ENCODE measurements at regions not wholly inside any gene's neighbourhood (a gene's known extent, or its start where the extent isn't known, plus 50 kb on each side); places are given as distances from the start of the nearest gene placed in this dataset.
"Not testable (repeated sequence)": the region's sequence is repeated elsewhere in the genome, so short reads cannot be mapped to it uniquely, and the experiment has no call there.

- DNase-seq (ENCODE audit: low read depth), result no peak
- in situ Hi-C loops (cut with HindIII; ENCODE audit: low pct_unique_long_range_greater_than_20kb, low sequenced_read_pairs), result no loop called here
These were observed 443.6 kb downstream of the PLPP3 start for GRCh38 chr1:56135864-56136147.

DNA sequence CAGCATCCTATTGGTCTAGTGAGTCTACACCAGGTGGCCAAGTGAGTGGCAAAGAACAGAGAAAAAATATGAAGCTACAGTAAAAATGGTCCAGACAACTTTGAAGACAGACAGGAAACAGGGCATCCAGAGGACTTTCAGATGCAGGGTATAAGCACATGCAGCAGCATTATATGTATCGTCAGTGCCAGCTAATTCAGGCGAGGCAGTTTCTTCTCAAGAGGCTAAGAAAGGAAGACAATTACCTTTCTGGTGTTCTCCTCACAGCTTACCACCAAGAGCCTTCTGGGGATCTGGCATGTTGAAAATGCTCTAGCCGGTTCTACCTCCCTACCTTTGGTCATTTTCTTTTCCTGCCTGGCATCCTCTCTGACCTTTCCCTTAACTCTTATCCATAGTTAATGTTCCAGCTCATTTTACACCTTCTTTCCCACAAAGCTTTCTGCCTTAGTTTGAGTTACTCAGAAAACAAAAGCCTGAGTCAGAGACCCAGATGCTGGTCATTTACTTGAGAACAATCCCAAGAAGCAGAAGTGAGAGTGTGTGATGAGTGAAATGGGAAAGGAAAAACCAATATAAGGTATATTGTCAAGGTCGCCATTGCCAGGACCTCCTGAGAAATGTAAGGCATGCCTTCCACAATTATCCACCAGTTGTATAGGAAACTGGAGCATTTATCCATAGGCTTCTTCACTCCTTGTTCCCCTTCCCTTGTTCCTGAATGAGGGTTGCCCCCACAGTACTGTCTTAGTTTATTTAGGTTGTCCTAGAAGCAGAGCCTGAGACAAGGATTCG, 444.1 kb downstream of the PLPP3 start:
- peak; percentile 5 for DNase-seq (ENCODE audit: low read depth)
- in situ Hi-C loops (cut with HindIII; ENCODE audit: low pct_unique_long_range_greater_than_20kb, low sequenced_read_pairs), result no loop called here

- in situ Hi-C loops (cut with HindIII; ENCODE audit: low pct_unique_long_range_greater_than_20kb, low sequenced_read_pairs), result no loop called here
- DNase-seq (ENCODE audit: low read depth), result peak; percentile 52
These were observed 445.6 kb downstream of the PLPP3 start for GRCh38 chr1:56133522-56134472.

DNA sequence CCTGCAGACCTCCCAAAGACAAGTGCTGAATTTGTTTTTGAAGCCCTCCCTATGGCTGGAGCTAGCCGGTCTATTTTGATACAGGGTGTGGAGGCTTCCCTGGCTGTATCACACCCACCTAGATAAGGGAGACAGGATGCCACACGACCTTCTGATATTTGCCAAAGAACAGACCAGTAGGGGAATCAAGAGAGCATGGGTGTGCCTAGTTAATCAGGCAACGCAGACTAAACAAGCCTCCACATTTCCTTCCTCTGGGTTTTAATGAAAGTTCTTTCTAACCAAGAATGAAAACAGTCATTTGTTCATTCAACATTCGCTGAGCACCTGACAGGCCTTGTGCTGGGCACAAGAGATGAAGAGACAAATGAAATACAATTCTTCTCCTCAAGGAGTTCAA, 446.8 kb downstream of the PLPP3 start:
- DNase-seq (ENCODE audit: low read depth), result no peak
- in situ Hi-C loops (cut with HindIII; ENCODE audit: low pct_unique_long_range_greater_than_20kb, low sequenced_read_pairs), result no loop called here

DNA sequence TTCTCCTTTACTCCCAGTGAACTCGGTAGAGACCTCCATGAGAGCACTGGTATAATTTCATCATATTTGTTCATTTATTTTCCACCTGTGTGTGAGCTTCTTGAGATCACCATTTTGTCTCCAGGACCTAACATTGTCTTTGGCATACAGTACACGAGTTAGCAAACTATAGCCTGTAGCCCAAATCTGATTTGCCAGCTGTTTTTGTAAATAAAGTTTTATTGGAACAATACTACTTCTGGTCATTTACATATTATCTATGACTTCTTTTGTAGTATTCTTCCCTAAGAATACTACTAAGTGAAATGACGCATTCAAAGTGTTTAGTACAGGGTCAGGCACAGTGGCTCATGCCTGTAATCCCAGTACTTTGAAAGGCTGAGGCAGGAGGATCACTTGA, 449.5 kb downstream of the PLPP3 start:
- DNase-seq (ENCODE audit: low read depth), result no peak
- in situ Hi-C loops (cut with HindIII; ENCODE audit: low pct_unique_long_range_greater_than_20kb, low sequenced_read_pairs), result no loop called here

- in situ Hi-C loops (cut with HindIII; ENCODE audit: low pct_unique_long_range_greater_than_20kb, low sequenced_read_pairs), result no loop called here
- no peak for DNase-seq (ENCODE audit: low read depth)
These were observed 454.0 kb downstream of the PLPP3 start for GRCh38 chr1:56125316-56125715.

GRCh38 chr1:56123826-56124225, 455.5 kb downstream of the PLPP3 start:
- in situ Hi-C loops (cut with HindIII; ENCODE audit: low pct_unique_long_range_greater_than_20kb, low sequenced_read_pairs), result no loop called here

DNA sequence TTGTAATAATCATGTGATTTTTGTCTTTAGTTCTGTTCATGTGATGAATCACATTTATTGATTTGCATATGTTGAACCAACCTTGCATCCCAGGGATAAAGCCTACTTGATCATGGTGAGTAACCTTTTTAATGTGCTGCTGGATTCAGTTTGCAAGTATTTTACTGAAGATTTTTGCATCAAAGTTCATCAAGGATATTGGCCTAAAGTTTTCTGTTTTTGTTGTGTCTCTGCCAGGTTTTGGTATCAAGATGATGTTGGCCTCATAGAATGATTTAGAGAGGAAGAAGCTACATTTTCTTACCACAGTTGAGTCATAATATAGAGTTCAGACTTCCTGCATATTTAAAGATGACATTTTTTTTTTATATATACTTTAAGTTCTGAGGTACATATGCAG, 455.9 kb downstream of the PLPP3 start:
- in situ Hi-C loops (cut with HindIII; ENCODE audit: low pct_unique_long_range_greater_than_20kb, low sequenced_read_pairs), result no loop called here
- DNase-seq (ENCODE audit: low read depth), result no peak

More at GRCh38 chr1:56123826-56124225, 455.5 kb downstream of the PLPP3 start:
- no peak for DNase-seq (ENCODE audit: low read depth)

GRCh38 chr1:56120021-56120420, 459.3 kb downstream of the PLPP3 start:
- in situ Hi-C loops (cut with HindIII; ENCODE audit: low pct_unique_long_range_greater_than_20kb, low sequenced_read_pairs), result no loop called here
- no peak for DNase-seq (ENCODE audit: low read depth)

DNA sequence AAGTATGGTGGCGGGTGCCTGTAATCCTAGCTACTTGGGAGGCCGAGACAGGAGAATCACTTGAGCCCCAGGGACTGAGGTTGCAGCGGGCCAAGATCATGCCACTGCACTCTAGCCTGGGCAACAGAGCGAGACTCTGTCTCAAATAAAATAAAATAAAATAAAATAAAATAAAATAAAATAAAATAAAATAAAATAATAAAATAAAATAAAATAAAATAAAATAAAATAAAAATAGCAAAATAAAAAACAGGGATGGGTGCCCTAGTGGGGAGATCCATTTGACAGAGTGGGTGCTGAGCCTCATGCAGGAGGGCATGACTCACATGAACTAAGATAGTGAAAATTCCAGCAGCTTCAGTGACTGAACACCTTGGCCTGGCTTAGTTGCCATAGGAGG, 460.7 kb downstream of the PLPP3 start:
- DNase-seq (ENCODE audit: low read depth); in situ Hi-C loops (cut with HindIII; ENCODE audit: low pct_unique_long_range_greater_than_20kb, low sequenced_read_pairs): not testable (repeated sequence)

DNA sequence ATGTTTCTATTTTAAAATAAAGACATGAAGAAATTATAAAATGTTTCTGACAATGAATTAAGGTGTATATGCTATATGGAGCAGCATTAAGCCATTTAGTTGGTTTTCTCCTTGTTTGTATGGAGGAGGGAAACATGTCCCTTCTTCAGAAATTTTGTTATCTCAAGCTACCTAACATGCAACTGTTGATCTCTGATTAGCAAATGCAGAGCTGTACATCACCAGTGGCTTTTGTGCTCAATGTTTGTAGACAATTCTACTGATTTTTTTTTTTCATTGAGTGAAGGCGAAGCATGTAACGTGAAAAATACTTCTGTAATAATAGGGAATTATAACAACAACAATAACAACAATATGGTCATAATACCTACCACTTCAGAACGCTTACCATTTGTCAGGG, 463.7 kb downstream of the PLPP3 start:
- in situ Hi-C loops (cut with HindIII; ENCODE audit: low pct_unique_long_range_greater_than_20kb, low sequenced_read_pairs), result no loop called here
- DNase-seq (ENCODE audit: low read depth), result no peak

DNA sequence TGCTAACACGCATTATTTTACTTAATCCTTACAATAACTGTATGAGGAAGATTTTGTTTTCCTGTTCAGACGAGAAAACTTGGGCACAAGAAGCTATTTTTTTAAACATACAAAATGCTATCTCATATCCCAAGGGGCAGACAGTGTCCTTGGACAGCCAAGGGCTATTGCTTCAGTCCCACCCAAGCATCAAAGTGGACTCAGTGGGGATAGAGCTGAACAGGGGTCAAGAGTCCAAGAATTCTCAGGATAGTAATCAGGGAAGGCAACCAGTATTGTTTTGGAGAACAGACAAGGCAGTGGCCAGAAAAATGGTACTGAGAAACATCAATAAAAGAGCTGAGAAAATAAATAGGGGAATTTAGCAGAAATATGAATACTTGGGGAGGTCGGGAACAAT, 465.7 kb downstream of the PLPP3 start:
- DNase-seq (ENCODE audit: low read depth), result no peak
- in situ Hi-C loops (cut with HindIII; ENCODE audit: low pct_unique_long_range_greater_than_20kb, low sequenced_read_pairs), result no loop called here

DNA sequence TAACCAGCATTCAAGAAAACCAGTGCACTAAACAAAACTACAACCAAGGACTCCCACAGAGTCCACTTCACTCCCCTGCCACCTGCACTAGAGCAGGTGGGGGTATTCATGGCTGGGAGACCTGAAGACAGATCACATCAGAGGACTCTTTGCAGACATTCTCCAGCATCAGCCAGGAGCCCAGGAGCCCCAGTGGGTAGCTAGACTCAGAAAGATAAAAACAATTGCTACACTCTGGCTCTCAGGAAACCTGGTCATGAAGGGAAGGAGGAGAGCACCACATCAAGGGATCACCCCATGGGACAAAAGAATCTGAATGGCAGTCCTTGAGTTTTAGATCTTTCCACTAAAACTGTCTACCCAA, 472.1 kb downstream of the PLPP3 start:
- DNase-seq (ENCODE audit: low read depth), result no peak
- in situ Hi-C loops (cut with HindIII; ENCODE audit: low pct_unique_long_range_greater_than_20kb, low sequenced_read_pairs), result no loop called here

GRCh38 chr1:56106531-56107274, 472.7 kb downstream of the PLPP3 start:
- in situ Hi-C loops (cut with HindIII; ENCODE audit: low pct_unique_long_range_greater_than_20kb, low sequenced_read_pairs), result no loop called here
- DNase-seq (ENCODE audit: low read depth), result no peak

GRCh38 chr1:56105397-56105796, 474.0 kb downstream of the PLPP3 start:
- in situ Hi-C loops (cut with HindIII; ENCODE audit: low pct_unique_long_range_greater_than_20kb, low sequenced_read_pairs), result no loop called here
- DNase-seq (ENCODE audit: low read depth), result no peak

DNA sequence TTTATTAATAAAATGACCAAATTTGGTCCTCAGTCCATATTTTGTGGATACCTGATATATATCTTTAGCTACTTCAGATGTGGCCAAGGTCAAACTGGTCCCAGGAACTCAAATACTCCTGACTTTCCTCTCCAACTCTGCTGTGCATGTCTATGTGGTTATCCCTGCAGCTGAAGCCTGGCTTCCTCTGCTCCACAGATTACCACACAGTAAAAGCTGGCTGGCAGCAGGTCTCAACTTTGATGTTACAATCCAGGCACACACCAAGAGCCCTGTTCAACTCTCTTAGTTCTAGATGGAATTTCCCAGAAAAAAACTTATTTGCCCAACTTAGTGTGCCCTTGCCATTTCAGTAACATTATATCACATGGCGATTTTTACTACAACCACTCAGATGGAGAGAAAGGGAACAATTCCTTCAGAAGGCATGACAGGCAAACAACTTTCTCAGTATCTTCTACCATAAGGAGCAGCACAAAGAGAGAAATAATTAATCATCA, 479.5 kb downstream of the PLPP3 start:
- DNase-seq (ENCODE audit: low read depth), result no peak
- in situ Hi-C loops (cut with HindIII; ENCODE audit: low pct_unique_long_range_greater_than_20kb, low sequenced_read_pairs), result no loop called here

- in situ Hi-C loops (cut with HindIII; ENCODE audit: low pct_unique_long_range_greater_than_20kb, low sequenced_read_pairs), result no loop called here
- DNase-seq (ENCODE audit: low read depth), result no peak
These were observed 480.4 kb downstream of the PLPP3 start for GRCh38 chr1:56098946-56099345.

- no peak for DNase-seq (ENCODE audit: low read depth)
- in situ Hi-C loops (cut with HindIII; ENCODE audit: low pct_unique_long_range_greater_than_20kb, low sequenced_read_pairs), result no loop called here
These were observed 481.6 kb downstream of the PLPP3 start for GRCh38 chr1:56097713-56098112.
